Daoy (cell line): ENCODE measurements at regions not wholly inside any gene's neighbourhood (a gene's known extent, or its start where the extent isn't known, plus 50 kb on each side); places are given as distances from the start of the nearest gene placed in this dataset.
"Not testable (repeated sequence)": the region's sequence is repeated elsewhere in the genome, so short reads cannot be mapped to it uniquely, and the experiment has no call there.

Experiments used
- DNase-seq: peaks from one replicate; pipeline ENCODE4 v3.0.0-alpha.2; 2015; ENCODE audit warnings: low read depth

- not testable (repeated sequence) for DNase-seq
Observed at GRCh38 chr2:8250290-8250689, 431.6 kb upstream of the ID2 start.

GRCh38 chr2:8251291-8251690 is 430.6 kb upstream of the ID2 start:
- no peak for DNase-seq

- DNase-seq = no peak
Observed at GRCh38 chr2:8251856-8252255, 430.0 kb upstream of the ID2 start.

DNA sequence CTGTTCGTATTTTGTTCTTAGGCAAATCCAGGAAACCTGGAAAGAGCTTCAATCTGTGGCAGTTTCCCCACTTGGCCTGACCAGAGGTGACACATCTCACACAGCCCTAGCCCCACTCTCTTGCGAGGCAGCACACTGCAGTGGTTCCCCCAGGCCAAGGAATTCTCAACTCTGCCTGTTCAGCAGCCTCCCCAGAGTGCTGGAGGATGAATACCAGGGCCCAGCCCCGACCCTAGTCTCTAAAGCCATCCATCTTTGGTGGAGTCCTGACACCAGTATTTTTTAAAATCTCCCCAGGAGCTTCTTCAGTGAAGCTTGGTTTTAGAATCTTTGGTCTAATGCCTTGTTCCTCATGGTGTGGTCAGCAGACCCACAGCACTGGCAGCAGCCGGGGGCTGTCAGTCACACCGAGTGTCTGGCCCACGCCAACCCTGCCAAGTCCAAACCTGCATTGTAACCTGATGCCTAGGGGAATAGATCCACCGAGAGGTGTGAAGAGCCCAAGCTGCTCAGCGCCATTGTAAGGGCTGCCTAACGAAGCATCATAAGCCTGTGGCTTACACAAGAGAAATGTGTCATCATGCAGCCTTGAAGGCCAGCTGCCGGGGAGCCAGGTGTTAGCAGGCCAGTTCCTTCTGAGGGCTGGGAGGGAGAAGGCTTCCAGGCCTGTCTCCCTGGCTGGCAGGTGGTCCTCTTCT is 428.7 kb upstream of the ID2 start:
- DNase-seq = no peak

DNA sequence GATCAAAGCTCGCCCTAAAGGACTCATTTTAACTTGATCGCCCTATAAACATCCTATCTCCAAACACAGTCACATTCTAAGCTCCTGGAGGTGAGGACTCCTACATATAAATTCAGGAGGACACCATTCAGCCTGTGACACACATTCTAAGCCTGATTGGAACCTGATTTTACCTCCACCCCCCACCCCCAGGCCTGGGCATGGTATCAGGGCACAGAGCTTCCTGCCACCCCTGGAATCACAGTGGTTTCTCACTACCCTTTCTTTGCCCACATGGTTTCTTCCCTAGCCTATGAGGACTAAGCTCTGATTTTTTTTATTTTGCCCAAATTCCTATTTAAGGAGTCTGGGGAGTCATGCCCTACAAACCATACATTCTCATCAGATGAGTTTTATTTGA is 428.1 kb upstream of the ID2 start:
- DNase-seq = no peak

- not testable (repeated sequence) for DNase-seq
Observed at GRCh38 chr2:8254214-8254613, 427.6 kb upstream of the ID2 start.

GRCh38 chr2:8254791-8255447 is 426.9 kb upstream of the ID2 start:
- no peak for DNase-seq

DNA sequence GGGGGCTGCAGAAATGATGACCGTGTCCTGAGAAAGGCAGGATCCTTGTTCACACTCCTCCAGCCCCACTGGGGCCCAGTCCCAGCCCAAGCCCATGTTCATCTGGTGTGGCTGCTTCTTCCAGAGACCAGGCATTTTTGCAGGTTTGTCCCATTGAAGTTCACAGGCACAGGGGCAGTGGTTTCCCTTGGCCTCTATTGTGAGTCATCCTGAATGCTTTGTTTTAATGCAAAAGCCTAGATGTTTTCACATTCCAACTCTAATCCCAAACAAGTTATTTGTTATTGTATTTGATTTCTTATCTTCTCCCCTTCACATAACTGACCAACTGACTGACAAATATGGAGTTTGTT is 426.4 kb upstream of the ID2 start:
- no peak for DNase-seq

- DNase-seq = no peak
Observed at GRCh38 chr2:8256905-8257304, 425.0 kb upstream of the ID2 start.

DNA sequence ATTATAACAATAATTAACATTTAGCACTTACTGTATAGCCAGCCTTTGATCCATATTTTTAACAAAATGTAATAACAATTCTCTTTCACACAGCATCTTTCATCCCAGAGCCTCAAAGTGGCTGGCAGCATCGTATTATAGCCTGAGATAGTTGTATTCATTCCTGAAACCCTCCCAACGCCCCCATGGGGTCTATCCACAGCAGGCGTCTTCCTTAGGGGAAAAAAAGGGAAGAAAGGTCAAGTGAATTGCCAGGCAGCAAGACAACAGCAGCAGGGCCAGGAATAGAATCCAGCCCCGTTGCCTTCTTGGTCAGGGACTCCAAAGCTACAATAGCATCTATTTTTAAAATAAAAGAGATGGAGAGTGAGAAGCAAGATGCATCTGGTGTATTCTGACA is 424.4 kb upstream of the ID2 start:
- no peak for DNase-seq

DNA sequence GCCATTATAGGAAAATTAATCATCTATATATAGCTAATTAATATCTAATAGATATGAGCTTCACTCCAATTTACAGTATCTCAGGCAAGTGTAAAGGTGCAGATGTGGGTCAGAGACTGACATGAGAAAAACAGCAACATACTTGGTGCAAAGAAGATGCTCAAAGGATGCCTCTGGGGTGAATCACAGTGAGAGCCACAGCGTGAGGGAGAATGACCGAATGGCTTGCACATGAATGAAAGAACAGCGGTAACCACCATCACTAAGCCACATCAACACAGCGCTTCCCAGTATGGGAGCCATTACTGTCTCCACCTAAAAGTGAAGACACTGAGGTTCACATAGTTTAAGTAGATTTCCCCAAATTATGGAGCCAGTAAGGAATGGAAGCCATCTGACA is 423.4 kb upstream of the ID2 start:
- DNase-seq = no peak

DNA sequence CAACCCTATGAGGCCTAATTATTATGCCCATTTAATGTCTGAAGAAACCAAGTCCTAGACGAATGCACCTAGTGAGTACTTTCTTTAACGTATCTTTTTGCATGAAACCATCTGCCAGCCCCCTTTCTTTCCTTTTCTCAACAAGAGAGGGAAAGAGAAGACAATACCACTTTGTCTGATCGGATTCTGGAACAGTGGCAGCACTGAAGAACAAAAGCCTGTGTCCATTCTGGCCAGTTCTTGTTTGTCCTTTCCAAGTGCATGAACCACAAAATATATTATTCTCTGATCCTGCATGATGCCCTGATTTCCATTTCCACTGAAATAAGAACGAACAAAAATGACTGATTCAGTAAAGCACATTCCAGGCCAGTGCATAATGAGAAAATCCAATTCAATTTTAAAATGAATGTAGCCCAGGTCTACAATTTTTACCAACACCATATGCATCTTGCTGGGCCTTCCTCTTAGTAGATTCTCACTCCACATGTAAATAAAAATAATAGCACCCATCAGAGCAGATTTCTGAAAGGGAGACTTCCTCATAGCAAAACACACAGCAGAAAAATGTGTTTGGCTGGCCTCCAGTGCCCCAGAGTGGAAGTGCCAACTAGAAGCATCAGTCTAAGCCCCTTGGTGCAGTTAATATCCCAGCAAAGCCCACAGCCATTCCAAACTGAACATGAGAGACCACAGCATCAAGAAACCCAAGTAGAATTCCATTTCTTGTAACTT is 422.6 kb upstream of the ID2 start:
- no peak for DNase-seq

- no peak for DNase-seq
Observed at GRCh38 chr2:8259841-8260178, 422.0 kb upstream of the ID2 start.

DNA sequence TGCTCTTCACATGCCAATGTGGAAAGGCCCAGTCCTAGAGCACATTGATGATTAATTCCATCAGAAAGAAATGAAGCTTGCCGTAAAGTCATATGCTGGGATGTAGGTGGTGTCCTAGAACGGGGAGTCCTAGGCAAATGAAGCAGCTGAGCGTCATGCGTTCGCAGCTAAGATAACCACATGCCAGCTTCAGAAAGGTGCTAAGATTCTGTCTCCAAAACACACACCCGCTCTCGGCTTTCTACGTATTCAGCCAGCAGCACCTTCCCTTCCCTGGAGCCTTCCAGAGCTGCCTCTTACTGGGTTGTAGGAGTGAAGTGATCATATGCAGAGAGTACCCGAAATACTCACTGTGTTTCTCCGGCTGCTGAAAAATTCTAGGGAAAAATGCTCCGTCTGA is 421.6 kb upstream of the ID2 start:
- DNase-seq = no peak

DNA sequence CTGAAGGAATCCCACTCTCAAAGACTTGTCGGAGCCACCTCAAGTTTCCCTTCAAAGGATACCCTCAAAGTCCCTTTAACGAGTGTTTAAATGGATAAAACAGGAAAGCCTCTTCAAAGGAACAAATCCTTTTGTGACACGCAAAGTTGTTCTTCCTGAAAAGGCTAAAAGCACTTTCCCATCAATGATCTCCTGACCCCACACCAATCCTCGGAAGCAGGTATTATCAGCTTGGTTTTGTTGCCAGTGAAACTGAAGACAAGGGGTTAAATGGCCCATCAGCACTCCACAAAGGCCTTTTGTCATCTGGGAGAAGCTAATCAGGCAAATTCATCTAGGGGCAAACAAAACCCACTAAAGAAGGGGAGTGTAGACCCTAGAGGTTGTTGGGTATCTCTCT is 418.0 kb upstream of the ID2 start:
- DNase-seq = no peak

DNA sequence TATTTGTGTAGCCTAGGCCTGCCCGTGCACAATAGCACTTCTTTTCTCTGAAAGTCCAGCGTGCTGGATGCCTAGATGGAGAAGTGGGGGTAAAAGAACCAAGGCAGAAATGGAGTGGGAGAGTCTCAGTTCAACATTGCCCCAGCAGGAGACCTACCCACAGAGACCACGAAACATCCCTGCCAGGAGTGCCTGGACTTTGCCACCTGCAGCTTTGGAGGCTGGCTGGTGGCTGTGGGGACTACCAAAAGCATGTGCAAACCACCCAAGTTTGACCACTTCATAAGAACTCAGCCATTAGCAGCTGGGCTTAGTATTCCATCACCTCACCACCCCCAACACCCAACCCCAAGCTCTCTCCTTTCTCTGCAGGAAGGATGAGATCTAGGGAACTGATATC is 416.9 kb upstream of the ID2 start:
- no peak for DNase-seq

DNA sequence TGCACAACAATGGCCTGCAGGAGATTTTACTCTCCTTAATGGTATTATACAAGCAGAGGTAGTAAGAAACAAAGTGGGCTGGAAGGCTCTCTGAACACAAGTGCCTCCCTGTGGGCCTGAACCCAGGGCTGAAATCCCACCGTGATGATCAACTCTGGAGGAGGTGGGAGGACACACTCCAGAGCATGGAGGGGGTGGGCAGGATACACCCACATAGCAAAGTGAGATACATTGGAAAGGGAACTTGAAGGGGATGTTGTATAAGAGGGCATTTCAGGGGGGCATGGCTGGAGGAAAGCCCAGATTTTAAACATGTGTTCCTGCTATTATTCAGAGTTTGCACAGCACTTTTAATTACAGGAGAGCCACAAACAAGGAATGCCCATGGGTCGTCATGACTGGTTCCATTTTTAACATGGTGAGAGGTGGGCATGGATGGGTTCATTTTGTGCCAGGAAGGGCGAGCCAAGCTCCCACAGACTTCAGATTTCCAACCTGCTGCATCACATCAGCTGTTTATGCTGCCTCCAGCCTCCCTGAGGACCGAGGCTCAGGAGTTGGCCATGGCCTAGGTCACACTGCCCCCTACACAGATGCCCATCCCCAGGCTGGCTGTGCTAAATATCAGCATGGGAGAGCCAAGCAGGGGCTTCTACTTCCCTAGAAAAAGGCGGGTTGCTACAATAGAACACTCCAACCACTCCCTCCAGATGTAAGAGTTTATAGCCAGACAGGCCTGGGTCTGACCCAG is 416.2 kb upstream of the ID2 start:
- DNase-seq = no peak

- no peak for DNase-seq
Observed at GRCh38 chr2:8266563-8266962, 415.3 kb upstream of the ID2 start.

GRCh38 chr2:8267048-8267447 is 414.8 kb upstream of the ID2 start:
- DNase-seq = no peak

GRCh38 chr2:8267721-8268120 is 414.1 kb upstream of the ID2 start:
- DNase-seq = no peak

GRCh38 chr2:8268172-8268783 is 413.6 kb upstream of the ID2 start:
- no peak for DNase-seq

- DNase-seq = no peak
Observed at GRCh38 chr2:8270699-8271098, 411.2 kb upstream of the ID2 start.
